ENCODE measurements at regions not wholly inside any gene's neighbourhood (a gene's known extent, or its start where the extent isn't known, plus 50 kb on each side); places are given as distances from the start of the nearest gene placed in this dataset.
"Not testable (repeated sequence)": the region's sequence is repeated elsewhere in the genome, so short reads cannot be mapped to it uniquely, and the experiment has no call there.

GRCh38 chr12:68393417-68393816 lies 61.3 kb upstream of the MDM1 start:
- no peak overlapping the region for H3K4me3 ChIP-seq (ENCODE audit: low read length)
- H3K9me3 ChIP-seq (replicated peaks; ENCODE audit: insufficient read depth, low read length) = no peaks in the 10 kb centered on the region
- TF ChIP-seq CTCF (IDR thresholded peaks at IDR 0.05; ENCODE audit: low read length) (no peak), EZH2phosphoT487 (IDR thresholded peaks at IDR 0.05; ENCODE audit: low read length) (no peak), EZH2 (optimal IDR thresholded peaks at IDR 0.05; ENCODE audit: low read depth, low read length) (no peak)
- H3K9ac ChIP-seq (ENCODE audit: low read length) = no peak overlapping the region
- H2AFZ ChIP-seq (ENCODE audit: low read length) = no peak overlapping the region
- no peaks in the 10 kb centered on the region for H4K20me1 ChIP-seq (ENCODE audit: insufficient read depth, low read length)
- no peak overlapping the region for H3K4me2 ChIP-seq (ENCODE audit: low read depth, low read length)
- H3K27me3 ChIP-seq (replicated peaks; ENCODE audit: insufficient read depth, low read length) = no peaks in the 10 kb centered on the region
- no peaks in the 10 kb centered on the region for H3F3A ChIP-seq (ENCODE audit: insufficient read depth, low read length)
- H3K36me3 ChIP-seq (replicated peaks; ENCODE audit: insufficient read depth, low read length) = no peaks in the 10 kb centered on the region
- DNase-seq = no peak
- no peaks in the 10 kb centered on the region for H3K9me2 ChIP-seq (replicated peaks; ENCODE audit: insufficient read depth, low read length)
- no peaks in the 10 kb centered on the region for H3K4me1 ChIP-seq (ENCODE audit: low read length)
- H3K79me2 ChIP-seq (ENCODE audit: low read length) = no peaks in the 10 kb centered on the region
- H3K27ac ChIP-seq (ENCODE audit: low read length) = no peak overlapping the region

GRCh38 chr12:68397566-68398158 lies 65.5 kb upstream of the MDM1 start:
- DNase-seq = no peak
- Histone ChIP-seq H3K4me1 (ENCODE audit: low read length) (no peaks in the 10 kb centered on the region), H3F3A (ENCODE audit: insufficient read depth, low read length) (no peaks in the 10 kb centered on the region), H3K27ac (ENCODE audit: low read length) (no peak overlapping the region), H3K9me3 (replicated peaks; ENCODE audit: insufficient read depth, low read length) (no peaks in the 10 kb centered on the region), H3K9ac (ENCODE audit: low read length) (no peak overlapping the region), H3K36me3 (replicated peaks; ENCODE audit: insufficient read depth, low read length) (no peaks in the 10 kb centered on the region), H3K27me3 (replicated peaks; ENCODE audit: insufficient read depth, low read length) (no peaks in the 10 kb centered on the region), H3K4me3 (ENCODE audit: low read length) (no peak overlapping the region), H2AFZ (ENCODE audit: low read length) (no peak overlapping the region), H3K4me2 (ENCODE audit: low read depth, low read length) (no peak overlapping the region), H3K9me2 (replicated peaks; ENCODE audit: insufficient read depth, low read length) (no peaks in the 10 kb centered on the region), H4K20me1 (ENCODE audit: insufficient read depth, low read length) (no peaks in the 10 kb centered on the region), H3K79me2 (ENCODE audit: low read length) (no peaks in the 10 kb centered on the region)
- TF ChIP-seq EZH2 (optimal IDR thresholded peaks at IDR 0.05; ENCODE audit: low read depth, low read length) (no peak), CTCF (IDR thresholded peaks at IDR 0.05; ENCODE audit: low read length) (no peak), EZH2phosphoT487 (IDR thresholded peaks at IDR 0.05; ENCODE audit: low read length) (no peak)

GRCh38 chr12:68398689-68399088 lies 66.5 kb upstream of the MDM1 start:
- H3K27me3 ChIP-seq (replicated peaks; ENCODE audit: insufficient read depth, low read length); H3K4me2 ChIP-seq (ENCODE audit: low read depth, low read length); DNase-seq; H4K20me1 ChIP-seq (ENCODE audit: insufficient read depth, low read length); H3K79me2 ChIP-seq (ENCODE audit: low read length); H3F3A ChIP-seq (ENCODE audit: insufficient read depth, low read length); H3K9ac ChIP-seq (ENCODE audit: low read length); H3K9me3 ChIP-seq (replicated peaks; ENCODE audit: insufficient read depth, low read length); H2AFZ ChIP-seq (ENCODE audit: low read length); H3K36me3 ChIP-seq (replicated peaks; ENCODE audit: insufficient read depth, low read length); H3K4me1 ChIP-seq (ENCODE audit: low read length); H3K9me2 ChIP-seq (replicated peaks; ENCODE audit: insufficient read depth, low read length); H3K27ac ChIP-seq (ENCODE audit: low read length); H3K4me3 ChIP-seq (ENCODE audit: low read length): not testable (repeated sequence)

- Histone ChIP-seq H3K27me3 (replicated peaks; ENCODE audit: insufficient read depth, low read length) (no peaks in the 10 kb centered on the region), H3K9me3 (replicated peaks; ENCODE audit: insufficient read depth, low read length) (no peaks in the 10 kb centered on the region), H3K79me2 (ENCODE audit: low read length) (no peaks in the 10 kb centered on the region), H3K9ac (ENCODE audit: low read length) (no peak overlapping the region), H3K4me1 (ENCODE audit: low read length) (no peaks in the 10 kb centered on the region), H3K27ac (ENCODE audit: low read length) (no peak overlapping the region), H3K4me3 (ENCODE audit: low read length) (no peak overlapping the region), H3F3A (ENCODE audit: insufficient read depth, low read length) (no peaks in the 10 kb centered on the region), H3K9me2 (replicated peaks; ENCODE audit: insufficient read depth, low read length) (no peaks in the 10 kb centered on the region), H2AFZ (ENCODE audit: low read length) (no peak overlapping the region), H3K4me2 (ENCODE audit: low read depth, low read length) (no peak overlapping the region), H4K20me1 (ENCODE audit: insufficient read depth, low read length) (no peaks in the 10 kb centered on the region), H3K36me3 (replicated peaks; ENCODE audit: insufficient read depth, low read length) (no peaks in the 10 kb centered on the region)
- DNase-seq = no peak
- TF ChIP-seq EZH2 (optimal IDR thresholded peaks at IDR 0.05; ENCODE audit: low read depth, low read length) (no peak), EZH2phosphoT487 (IDR thresholded peaks at IDR 0.05; ENCODE audit: low read length) (no peak), CTCF (IDR thresholded peaks at IDR 0.05; ENCODE audit: low read length) (no peak)
Observed at GRCh38 chr12:68400226-68400829, 68.2 kb upstream of the MDM1 start.

Measured in MM.1S (cell line).